SH-SY5Y (cell line): ENCODE measurements at regions not wholly inside any gene's neighbourhood (a gene's known extent, or its start where the extent isn't known, plus 50 kb on each side); places are given as distances from the start of the nearest gene placed in this dataset.

Experiments used
- GATA2 ChIP-seq: IDR thresholded peaks from 2 replicates; pipeline ENCODE4 v1.6.1; 2011; ENCODE audit warnings: mild to moderate bottlenecking, low read depth, low read length
- GATA3 ChIP-seq: IDR thresholded peaks from 2 replicates; pipeline ENCODE4 v1.6.1; 2011; ENCODE audit warnings: low read depth, mild to moderate bottlenecking, low read length, moderate library complexity

DNA sequence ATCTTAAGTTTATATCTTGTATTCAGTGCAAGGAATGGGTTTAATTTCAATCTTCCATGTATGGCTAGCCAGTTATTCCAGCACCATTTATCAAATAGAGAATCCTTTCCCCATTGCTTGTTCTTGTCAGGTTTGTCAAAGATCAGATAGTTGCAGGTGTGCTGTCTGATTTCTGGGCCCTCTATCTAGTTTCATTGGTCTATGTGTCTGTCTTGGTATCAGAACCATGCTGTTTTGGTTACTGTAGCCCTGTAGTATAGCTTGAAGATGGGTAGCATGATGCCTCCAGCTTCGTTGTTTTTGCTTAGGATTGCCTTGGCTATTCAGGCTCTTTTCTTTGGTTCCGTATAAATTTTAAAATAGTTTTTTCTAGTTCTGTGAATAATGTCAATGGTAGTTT is 200.0 kb downstream of the MANEA start:
- no peak for TF ChIP-seq GATA2
- TF ChIP-seq GATA3, result no peak
